Adipose tissue (tissue), 3 donors: ENCODE measurements at regions not wholly inside any gene's neighbourhood (a gene's known extent, or its start where the extent isn't known, plus 50 kb on each side); places are given as distances from the start of the nearest gene placed in this dataset.

Experiments
- H3K27ac ChIP-seq: one replicate; pipeline ENCODE4 v1.5.1; 2013; ENCODE audit warnings: low read depth, low read length
- WGBS, 3 donors: extraction: QIAGEN DNeasy Blood & Tissue Kit; methylation state at CpG; one replicate each; pipeline ENCODE4 v1.1.7; 2013; 5-methylcytosine and 5-hydroxymethylcytosine counted together
- donor health status: healthy with polysubstance abuse.
- donor health status: Bipolar disorder and iron deficiency.
- donor health status: healthy.

GRCh38 chr14:65260786-65261185, 151.7 kb upstream of the FUT8 start:
- no peak overlapping the region for H3K27ac ChIP-seq
- 82 to 87% (median 85%) methylated on average over 2 of the region's 2 CpGs for whole genome bisulfite sequencing, 3 donors

- no peak overlapping the region for H3K27ac ChIP-seq
Measured at GRCh38 chr14:65261425-65261920, 151.1 kb upstream of the FUT8 start.

GRCh38 chr14:65261946-65262345, 150.6 kb upstream of the FUT8 start:
- no peak overlapping the region for H3K27ac ChIP-seq
- 62 to 77% (median 67%) methylated on average over 3 of the region's 3 CpGs for WGBS, 3 donors

More at GRCh38 chr14:65261425-65261920, 151.1 kb upstream of the FUT8 start:
- 70 to 91% (median 89%) methylated on average over 1 of the region's 1 CpG for WGBS, 3 donors

GRCh38 chr14:65263177-65263788, 149.2 kb upstream of the FUT8 start:
- no peak overlapping the region for H3K27ac ChIP-seq
- 75 to 86% (median 80%) methylated on average over 6 of the region's 6 CpGs for WGBS, 3 donors

- no peak overlapping the region for H3K27ac ChIP-seq
- 44 to 86% (median 82%) methylated on average over 5 of the region's 5 CpGs for WGBS, 3 donors
Measured at GRCh38 chr14:65267856-65268255, 144.7 kb upstream of the FUT8 start.

GRCh38 chr14:65268594-65268993, 143.9 kb upstream of the FUT8 start:
- WGBS, 3 donors: 68 to 71% (median 68%) methylated on average over 5 of the region's 5 CpGs

GRCh38 chr14:65269732-65270131, 142.8 kb upstream of the FUT8 start:
- no peak overlapping the region for H3K27ac ChIP-seq
- WGBS, 3 donors: 27 to 81% (median 76%) methylated on average over 1 of the region's 1 CpG

More at GRCh38 chr14:65268594-65268993, 143.9 kb upstream of the FUT8 start:
- no peak overlapping the region for H3K27ac ChIP-seq

- WGBS, 3 donors: 90 to 92% (median 90%) methylated on average over 4 of the region's 4 CpGs
- H3K27ac ChIP-seq: no peak overlapping the region
Measured at GRCh38 chr14:65277027-65277426, 135.5 kb upstream of the FUT8 start.

GRCh38 chr14:65277580-65278270, 134.8 kb upstream of the FUT8 start:
- no peak overlapping the region for H3K27ac ChIP-seq
- 65 to 68% (median 67%) methylated on average over 6 of the region's 6 CpGs for WGBS, 3 donors

GRCh38 chr14:65278589-65278988, 133.9 kb upstream of the FUT8 start:
- H3K27ac ChIP-seq: no peak overlapping the region
- 80 to 82% (median 81%) methylated on average over 4 of the region's 4 CpGs for WGBS, 3 donors

GRCh38 chr14:65279510-65279909, 133.0 kb upstream of the FUT8 start:
- H3K27ac ChIP-seq: no peak overlapping the region
- WGBS, 3 donors: 94 to 97% (median 95%) methylated on average over 22 of the region's 22 CpGs

- 95 to 99% (median 96%) methylated on average over 25 of the region's 25 CpGs for WGBS, 3 donors
- no peak overlapping the region for H3K27ac ChIP-seq
Measured at GRCh38 chr14:65279958-65280357, 132.6 kb upstream of the FUT8 start.

- H3K27ac ChIP-seq: no peak overlapping the region
- WGBS, 3 donors: 96 to 98% (median 98%) methylated on average over 22 of the region's 22 CpGs
Measured at GRCh38 chr14:65280653-65281052, 131.9 kb upstream of the FUT8 start.

GRCh38 chr14:65281991-65282895, 130.3 kb upstream of the FUT8 start:
- WGBS, 3 donors: 36 to 65% (median 47%) methylated on average over 12 of the region's 12 CpGs

GRCh38 chr14:65282896-65283253, 129.7 kb upstream of the FUT8 start:
- WGBS, 3 donors: 86 to 92% (median 89%) methylated on average over 3 of the region's 3 CpGs
- H3K27ac ChIP-seq: no peak overlapping the region

More at GRCh38 chr14:65281991-65282895, 130.3 kb upstream of the FUT8 start:
- no peak overlapping the region for H3K27ac ChIP-seq

- 76 to 82% (median 79%) methylated on average over 8 of the region's 8 CpGs for WGBS, 3 donors
- H3K27ac ChIP-seq: no peak overlapping the region
Measured at GRCh38 chr14:65286443-65286842, 126.1 kb upstream of the FUT8 start.

GRCh38 chr14:65287264-65288131, 125.0 kb upstream of the FUT8 start:
- no peak overlapping the region for H3K27ac ChIP-seq
- WGBS, 3 donors: 69 to 85% (median 69%) methylated on average over 29 of the region's 29 CpGs

- WGBS, 3 donors: 79 to 92% (median 90%) methylated on average over 3 of the region's 3 CpGs
- H3K27ac ChIP-seq: no peak overlapping the region
Measured at GRCh38 chr14:65290830-65291229, 121.7 kb upstream of the FUT8 start.
